ENCODE measurements at regions not wholly inside any gene's neighbourhood (a gene's known extent, or its start where the extent isn't known, plus 50 kb on each side); places are given as distances from the start of the nearest gene placed in this dataset.

GRCh38 chr2:3130889-3131635 lies 246.6 kb downstream of the EIPR1 start:
- no peak for TF ChIP-seq RAD21 (IDR thresholded peaks at IDR 0.05; ENCODE audit: low read depth)
- TF ChIP-seq ZFX (IDR thresholded peaks at IDR 0.05): no peak
- TF ChIP-seq, protein P1, sequence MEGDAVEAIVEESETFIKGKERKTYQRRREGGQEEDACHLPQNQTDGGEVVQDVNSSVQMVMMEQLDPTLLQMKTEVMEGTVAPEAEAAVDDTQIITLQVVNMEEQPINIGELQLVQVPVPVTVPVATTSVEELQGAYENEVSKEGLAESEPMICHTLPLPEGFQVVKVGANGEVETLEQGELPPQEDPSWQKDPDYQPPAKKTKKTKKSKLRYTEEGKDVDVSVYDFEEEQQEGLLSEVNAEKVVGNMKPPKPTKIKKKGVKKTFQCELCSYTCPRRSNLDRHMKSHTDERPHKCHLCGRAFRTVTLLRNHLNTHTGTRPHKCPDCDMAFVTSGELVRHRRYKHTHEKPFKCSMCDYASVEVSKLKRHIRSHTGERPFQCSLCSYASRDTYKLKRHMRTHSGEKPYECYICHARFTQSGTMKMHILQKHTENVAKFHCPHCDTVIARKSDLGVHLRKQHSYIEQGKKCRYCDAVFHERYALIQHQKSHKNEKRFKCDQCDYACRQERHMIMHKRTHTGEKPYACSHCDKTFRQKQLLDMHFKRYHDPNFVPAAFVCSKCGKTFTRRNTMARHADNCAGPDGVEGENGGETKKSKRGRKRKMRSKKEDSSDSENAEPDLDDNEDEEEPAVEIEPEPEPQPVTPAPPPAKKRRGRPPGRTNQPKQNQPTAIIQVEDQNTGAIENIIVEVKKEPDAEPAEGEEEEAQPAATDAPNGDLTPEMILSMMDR (IDR thresholded peaks at IDR 0.05 in 2 of 3, conservative IDR thresholded peaks at IDR 0.05 in 1 of 3; ENCODE audit: borderline replicate concordance in 1 of 3, insufficient read depth in 1 of 3, low read depth in 2 of 3, low read length in 2 of 3): no peak
- TF ChIP-seq ZNF274 (IDR thresholded peaks at IDR 0.05; ENCODE audit: low read depth, low read length): no peak
- TF ChIP-seq POLR2AphosphoS5 (IDR thresholded peaks at IDR 0.05; ENCODE audit: low read depth, low read length): no peak
- no peak for TF ChIP-seq EZH2phosphoT487 (IDR thresholded peaks at IDR 0.05; ENCODE audit: borderline replicate concordance)
- TF ChIP-seq FOSL1 (IDR thresholded peaks at IDR 0.05; ENCODE audit: low read depth): no peak
- TF ChIP-seq, protein P2, sequence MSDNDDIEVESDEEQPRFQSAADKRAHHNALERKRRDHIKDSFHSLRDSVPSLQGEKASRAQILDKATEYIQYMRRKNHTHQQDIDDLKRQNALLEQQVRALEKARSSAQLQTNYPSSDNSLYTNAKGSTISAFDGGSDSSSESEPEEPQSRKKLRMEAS (IDR thresholded peaks at IDR 0.05): no peak
- no peak for TF ChIP-seq REST (IDR thresholded peaks at IDR 0.05; ENCODE audit: low read depth)
- no peak for TF ChIP-seq EZH2 (IDR thresholded peaks at IDR 0.05)
- TF ChIP-seq, protein P3, sequence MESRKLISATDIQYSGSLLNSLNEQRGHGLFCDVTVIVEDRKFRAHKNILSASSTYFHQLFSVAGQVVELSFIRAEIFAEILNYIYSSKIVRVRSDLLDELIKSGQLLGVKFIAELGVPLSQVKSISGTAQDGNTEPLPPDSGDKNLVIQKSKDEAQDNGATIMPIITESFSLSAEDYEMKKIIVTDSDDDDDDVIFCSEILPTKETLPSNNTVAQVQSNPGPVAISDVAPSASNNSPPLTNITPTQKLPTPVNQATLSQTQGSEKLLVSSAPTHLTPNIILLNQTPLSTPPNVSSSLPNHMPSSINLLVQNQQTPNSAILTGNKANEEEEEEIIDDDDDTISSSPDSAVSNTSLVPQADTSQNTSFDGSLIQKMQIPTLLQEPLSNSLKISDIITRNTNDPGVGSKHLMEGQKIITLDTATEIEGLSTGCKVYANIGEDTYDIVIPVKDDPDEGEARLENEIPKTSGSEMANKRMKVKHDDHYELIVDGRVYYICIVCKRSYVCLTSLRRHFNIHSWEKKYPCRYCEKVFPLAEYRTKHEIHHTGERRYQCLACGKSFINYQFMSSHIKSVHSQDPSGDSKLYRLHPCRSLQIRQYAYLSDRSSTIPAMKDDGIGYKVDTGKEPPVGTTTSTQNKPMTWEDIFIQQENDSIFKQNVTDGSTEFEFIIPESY (IDR thresholded peaks at IDR 0.05; ENCODE audit: extremely low read depth, insufficient replicate concordance, low read length): no peak
- TF ChIP-seq SP1 (IDR thresholded peaks at IDR 0.05; ENCODE audit: low read depth): no peak
- TF ChIP-seq SIN3A (IDR thresholded peaks at IDR 0.05; ENCODE audit: low read depth): no peak
- TF ChIP-seq POLR2A (IDR thresholded peaks at IDR 0.05; ENCODE audit: borderline replicate concordance, extremely low read depth, insufficient read depth, insufficient read length): no peak

All from HCT116 (cell line).